H9 (cell line): ENCODE measurements at regions not wholly inside any gene's neighbourhood (a gene's known extent, or its start where the extent isn't known, plus 50 kb on each side); places are given as distances from the start of the nearest gene placed in this dataset.

Source experiments
- DNase-seq: peaks from one replicate; pipeline ENCODE4 v3.0.0-alpha.2; 2017
- H2AFZ ChIP-seq: one replicate; pipeline ENCODE4 v1.6.1; 2013; ENCODE audit warnings: mild to moderate bottlenecking, low read length, control low read depth, moderate library complexity
- H2AK5ac ChIP-seq: 2 replicates; pipeline ENCODE4 v1.6.1; 2013; ENCODE audit warnings: low read length, control low read depth, mixed read lengths; ENCODE audit not compliant: insufficient read length
- H2BK120ac ChIP-seq: one replicate; pipeline ENCODE4 v1.6.1; 2013; ENCODE audit warnings: low read depth, mild to moderate bottlenecking, low read length, control low read depth, inconsistent platforms; ENCODE audit not compliant: poor library complexity, severe bottlenecking
- H2BK12ac ChIP-seq: 2 replicates; pipeline ENCODE4 v1.6.1; 2013; ENCODE audit warnings: low read length, control low read depth, mixed read lengths, low read depth; ENCODE audit not compliant: insufficient read length
- H2BK15ac ChIP-seq: 2 replicates; pipeline ENCODE4 v1.6.1; 2013; ENCODE audit warnings: low read depth, low read length, control low read depth
- H2BK20ac ChIP-seq: one replicate; pipeline ENCODE4 v1.6.1; 2013; ENCODE audit warnings: low read depth, mild to moderate bottlenecking, low read length, control low read depth, inconsistent platforms; ENCODE audit not compliant: poor library complexity, severe bottlenecking
- H2BK5ac ChIP-seq: 2 replicates; pipeline ENCODE4 v1.6.1; 2013; ENCODE audit warnings: low read length, control low read depth, mixed read lengths; ENCODE audit not compliant: insufficient read length
- H3K14ac ChIP-seq: 2 replicates; pipeline ENCODE4 v1.6.1; 2013; ENCODE audit warnings: low read length, control low read depth; ENCODE audit not compliant: insufficient read depth
- H3K18ac ChIP-seq: 2 replicates; pipeline ENCODE4 v1.6.1; 2013; ENCODE audit warnings: low read depth, mild to moderate bottlenecking, mixed read lengths, low read length, control low read depth; ENCODE audit not compliant: insufficient read length
- H3K23ac ChIP-seq: 2 replicates; pipeline ENCODE4 v1.6.1; 2013; ENCODE audit warnings: low read length, control low read depth, mixed read lengths, low read depth; ENCODE audit not compliant: insufficient read length
- H3K23me2 ChIP-seq: 2 replicates; pipeline ENCODE4 v1.6.1; 2013; ENCODE audit warnings: low read depth, mild to moderate bottlenecking, mixed read lengths, low read length, control low read depth; ENCODE audit not compliant: insufficient read length, poor library complexity, severe bottlenecking
- H3K27ac ChIP-seq: 2 replicates; pipeline ENCODE4 v1.5.1; 2013; ENCODE audit warnings: low read length, control low read depth, mixed read lengths, low read depth; ENCODE audit not compliant: insufficient read length
- H3K27me3 ChIP-seq: 2 replicates; pipeline ENCODE4 v1.6.1; 2013; ENCODE audit warnings: low read length, control low read depth, inconsistent platforms; ENCODE audit not compliant: insufficient read depth
- H3K4ac ChIP-seq: 2 replicates; pipeline ENCODE4 v1.6.1; 2013; ENCODE audit warnings: low read depth, mild to moderate bottlenecking, control low read depth, inconsistent platforms, low read length, moderate library complexity
- H3K4me1 ChIP-seq: 2 replicates; pipeline ENCODE4 v1.6.1; 2013; ENCODE audit warnings: low read length, control low read depth, inconsistent platforms; ENCODE audit not compliant: insufficient read depth
- H3K4me2 ChIP-seq: 2 replicates; pipeline ENCODE4 v1.6.1; 2013; ENCODE audit warnings: low read length, control low read depth, mixed read lengths; ENCODE audit not compliant: insufficient read length, insufficient read depth
- H3K56ac ChIP-seq: 2 replicates; pipeline ENCODE4 v1.6.1; 2013; ENCODE audit warnings: low read depth, mild to moderate bottlenecking, mixed read lengths, low read length, control low read depth; ENCODE audit not compliant: insufficient read length
- H3K79me1 ChIP-seq: 2 replicates; pipeline ENCODE4 v1.6.1; 2013; ENCODE audit warnings: low read depth, mild to moderate bottlenecking, moderate library complexity, low read length, control low read depth, inconsistent platforms; ENCODE audit not compliant: insufficient read depth, poor library complexity, severe bottlenecking
- H3K79me2 ChIP-seq: 2 replicates; pipeline ENCODE4 v1.6.1; 2013; ENCODE audit warnings: low read length, control low read depth, inconsistent platforms; ENCODE audit not compliant: insufficient read depth
- H3K9ac ChIP-seq: 2 replicates; pipeline ENCODE4 v1.6.1; 2013; ENCODE audit warnings: low read length, control low read depth, mixed read lengths; ENCODE audit not compliant: insufficient read length; ENCODE audit errors: extremely low read depth
- H3K9me3 ChIP-seq: one replicate; pipeline ENCODE4 v1.6.1; 2013; ENCODE audit warnings: low read depth, low read length, inconsistent platforms; ENCODE audit not compliant: control insufficient read depth
- H3T11ph ChIP-seq: one replicate; pipeline ENCODE4 v1.6.1; 2013; ENCODE audit warnings: mild to moderate bottlenecking, low read length, control low read depth, inconsistent platforms
- H4K20me1 ChIP-seq: one replicate; pipeline ENCODE4 v1.6.1; 2013; ENCODE audit not compliant: control insufficient read depth, insufficient read length, insufficient read depth
- H4K5ac ChIP-seq: 2 replicates; pipeline ENCODE4 v1.6.1; 2013; ENCODE audit warnings: low read depth, mild to moderate bottlenecking, mixed read lengths, low read length, control low read depth; ENCODE audit not compliant: insufficient read length
- H4K8ac ChIP-seq: replicated peaks from 2 replicates; pipeline ENCODE4 v1.6.1; 2013; ENCODE audit warnings: low read length, control low read depth, mixed read lengths, low read depth; ENCODE audit not compliant: insufficient read length
- H4K91ac ChIP-seq: 2 replicates; pipeline ENCODE4 v1.6.1; 2013; ENCODE audit warnings: low read depth, mild to moderate bottlenecking, moderate library complexity, mixed read lengths, low read length, control low read depth; ENCODE audit not compliant: insufficient read length
- H3K27ac Mint-ChIP-seq, 3 experiments: 2 replicates in 2 of 3; 3 replicates in 1 of 3; pipeline ENCODE4 v1.8.0; 2020 to 2021; ENCODE audit warnings: mixed read lengths in 3 of 3, mild to moderate bottlenecking in 1 of 3, moderate library complexity in 1 of 3
- H3K27me3 Mint-ChIP-seq: 2 replicates; pipeline ENCODE4 v1.8.0; 2021; ENCODE audit warnings: low read depth, mild to moderate bottlenecking, moderate library complexity, mixed read lengths
- H3K36me3 Mint-ChIP-seq, 3 experiments: 2 replicates in 2 of 3; 3 replicates in 1 of 3; pipeline ENCODE4 v1.8.0; 2020 to 2021; ENCODE audit warnings: low read depth in 3 of 3, mixed read lengths in 3 of 3; ENCODE audit not compliant: insufficient read depth in 1 of 3
- H3K4me1 Mint-ChIP-seq, 2 experiments: 2 replicates each; pipeline ENCODE4 v1.8.0; 2020; ENCODE audit warnings: mixed read lengths in 2 of 2
- H3K4me3 Mint-ChIP-seq, 2 experiments: 2 replicates in 1 of 2; 3 replicates in 1 of 2; pipeline ENCODE4 v1.8.0; 2020 to 2021; ENCODE audit warnings: mild to moderate bottlenecking in 2 of 2, mixed read lengths in 2 of 2, moderate library complexity in 1 of 2
- H3K9me3 Mint-ChIP-seq, 2 experiments: 2 replicates in 1 of 2; 3 replicates in 1 of 2; pipeline ENCODE4 v1.8.0; 2020; ENCODE audit warnings: mild to moderate bottlenecking in 2 of 2, mixed read lengths in 2 of 2, moderate library complexity in 1 of 2
- CTCF ChIP-seq: fragments of 200-600 bp; sonication (generic); conservative IDR thresholded peaks from 3 replicates; pipeline ENCODE4 v1.8.0; 2021; ENCODE audit warnings: antibody characterized with exemption, mild to moderate bottlenecking
- WGBS: extraction: QIAGEN DNeasy Blood & Tissue Kit; methylation state at CpG from one replicate; pipeline ENCODE4 v1.1.7; 2013; ENCODE audit warnings: missing lambda C conversion rate, low lambda C conversion rate, mixed read lengths; ENCODE audit not compliant: insufficient read length; ENCODE audit errors: extremely low coverage; 5-methylcytosine and 5-hydroxymethylcytosine counted together

GRCh38 chrX:142503967-142504643 lies 299.0 kb upstream of the MAGEC2 start:
- no peak overlapping the region for H3K23ac ChIP-seq
- peaks cover 41 to 48% of the 10 kb centered on the region in 2 experiments for H3K9me3 Mint-ChIP-seq
- H4K5ac ChIP-seq = no peak overlapping the region
- peaks cover under 1% of the 10 kb centered on the region for H3K9me3 ChIP-seq
- H3K4me3 Mint-ChIP-seq = no peak overlapping the region
- no peak overlapping the region for H2BK120ac ChIP-seq
- H2AK5ac ChIP-seq = no peak overlapping the region
- H3K4me1 Mint-ChIP-seq = 0 out of 4 replicates have a peak, but pooled peaks cover 0 to 3% of the 10 kb centered on the region in 2 experiments
- no peaks in the 10 kb centered on the region for H3K23me2 ChIP-seq
- no peak overlapping the region for H3K9ac ChIP-seq
- no peak overlapping the region for H2BK5ac ChIP-seq
- no peak overlapping the region for H2BK15ac ChIP-seq
- H3K27ac ChIP-seq = no peak overlapping the region
- H2BK12ac ChIP-seq = no peak overlapping the region
- no peaks in the 10 kb centered on the region for H3K79me2 ChIP-seq
- no peak for DNase-seq
- no peaks in the 10 kb centered on the region for H4K20me1 ChIP-seq
- no peak overlapping the region for H4K91ac ChIP-seq
- no peak overlapping the region for H3K4me2 ChIP-seq
- H3T11ph ChIP-seq = no peak overlapping the region
- H3K36me3 Mint-ChIP-seq = no peaks in the 10 kb centered on the region
- no peak overlapping the region for H3K4ac ChIP-seq
- H4K8ac ChIP-seq = no peak overlapping the region
- H3K4me1 ChIP-seq = no peaks in the 10 kb centered on the region
- H2AFZ ChIP-seq = no peak overlapping the region
- WGBS = no CpG with 5 or more reads among the region's 5 CpGs
- H3K56ac ChIP-seq = no peak overlapping the region
- H3K14ac ChIP-seq = no peak overlapping the region
- no peak overlapping the region for H2BK20ac ChIP-seq
- H3K27me3 ChIP-seq = no peaks in the 10 kb centered on the region; the same call in 1 of the 2 replicates
- no peaks in the 10 kb centered on the region for H3K79me1 ChIP-seq
- H3K27me3 Mint-ChIP-seq = no peaks in the 10 kb centered on the region
- no peak for TF ChIP-seq CTCF
- no peak overlapping the region for H3K18ac ChIP-seq
- no peak overlapping the region for H3K27ac Mint-ChIP-seq
